ENCODE measurements at regions not wholly inside any gene's neighbourhood (a gene's known extent, or its start where the extent isn't known, plus 50 kb on each side); places are given as distances from the start of the nearest gene placed in this dataset.

DNA sequence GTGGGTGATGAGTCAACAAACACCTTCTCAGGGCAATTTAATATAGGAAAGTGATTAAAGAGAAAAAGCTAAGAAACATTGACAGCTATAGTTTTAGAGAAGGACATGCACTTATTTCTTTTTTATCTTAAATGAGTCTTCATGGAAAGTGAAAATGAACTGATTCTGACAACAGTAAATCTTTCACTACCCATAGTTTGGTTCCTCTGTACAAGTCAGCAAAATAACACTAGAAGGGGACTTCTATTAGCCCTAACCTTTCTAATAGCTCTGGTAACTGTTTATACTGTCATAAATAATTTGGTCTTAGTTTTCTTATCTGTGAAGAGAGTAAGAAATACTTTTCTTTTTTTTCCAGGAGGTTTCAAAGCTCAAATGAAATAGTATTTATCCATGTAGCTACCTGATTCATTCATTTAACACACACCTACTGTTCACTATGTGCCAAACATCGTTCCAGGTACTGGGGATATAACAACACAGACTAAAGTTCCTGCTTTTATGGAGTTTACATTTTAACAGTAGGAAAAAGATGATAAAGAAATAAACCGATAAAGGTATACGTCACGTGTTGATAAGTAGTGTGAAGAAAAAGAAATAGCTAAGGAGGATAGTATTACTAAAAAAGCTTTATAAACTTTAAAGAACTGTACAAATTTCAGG, 148.2 kb downstream of the PCSK1 start:
- H3K27ac ChIP-seq (ENCODE audit: low read depth, low read length): no peak overlapping the region
- intact Hi-C loops (cut with micrococcal nuclease): no loop called here
- CTCF ChIA-PET (ENCODE audit: partially characterized antibody): interaction anchor here (1.3 kb wide), 1 partner anchor 13 kb away, joined by 3 read pairs; no protein-coding TSS in a partner anchor
- H3K4me3 ChIP-seq (ENCODE audit: low read length in 2 of 2): no peak overlapping the region
- H3K4me1 ChIP-seq (ENCODE audit: insufficient read depth, low read length): peaks cover 4% of the 10 kb centered on the region
- no peaks in the 10 kb centered on the region for H3K27me3 ChIP-seq (ENCODE audit: insufficient read depth, low read length)
- Mint-ChIP-seq H3K9me3 (no peaks in the 10 kb centered on the region), H3K27me3 (peaks cover 2 to 3% of the 10 kb centered on the region in 2 donors), H3K27ac (no peak overlapping the region), H3K4me3 (no peak overlapping the region), H3K4me1 (peaks cover 4 to 5% (median 4%) of the 10 kb centered on the region in 4 donors), H3K36me3 (no peaks in the 10 kb centered on the region)
- H3K9me3 ChIP-seq (ENCODE audit: control insufficient read depth in 1 of 2, low read length in 2 of 2): no peaks in the 10 kb centered on the region
- H3K36me3 ChIP-seq (ENCODE audit: insufficient read depth, low read length): no peaks in the 10 kb centered on the region
- POLR2A ChIA-PET (ENCODE audit: partially characterized antibody): interaction anchor here (1.0 kb wide), 1 partner anchor 10 kb away, joined by 3 read pairs; no protein-coding TSS in a partner anchor
- no peak for DNase-seq

DNA sequence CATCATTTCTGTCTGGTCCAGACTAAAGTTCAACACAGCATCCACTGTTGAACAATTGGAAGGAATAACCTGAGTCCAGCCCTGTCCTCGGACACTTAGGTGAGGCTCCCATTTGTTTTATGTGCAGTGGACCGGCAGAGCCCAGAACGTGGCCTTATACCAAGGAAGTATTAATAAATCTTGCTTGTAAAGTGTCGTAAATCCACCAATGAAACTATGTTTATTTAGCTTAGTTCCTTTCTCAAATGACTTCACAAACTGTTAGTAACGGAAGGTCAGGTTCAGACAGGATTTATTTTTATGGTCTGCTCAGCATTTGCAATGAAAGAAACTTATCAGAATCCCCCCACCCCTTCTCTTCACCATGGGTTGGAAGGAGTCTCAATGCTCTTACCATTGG, 149.5 kb downstream of the PCSK1 start:
- Mint-ChIP-seq H3K4me3 (no peak overlapping the region), H3K27ac (no peak overlapping the region), H3K27me3 (peaks cover 2 to 3% of the 10 kb centered on the region in 2 donors), H3K9me3 (no peaks in the 10 kb centered on the region), H3K4me1 (peaks cover 6 to 9% (median 7%) of the 10 kb centered on the region in 4 donors), H3K36me3 (no peaks in the 10 kb centered on the region)
- intact Hi-C loops (cut with micrococcal nuclease): no loop called here
- H3K4me1 ChIP-seq (ENCODE audit: insufficient read depth, low read length): peaks cover 12% of the 10 kb centered on the region
- CTCF ChIA-PET (ENCODE audit: partially characterized antibody): no interaction called here
- no peak overlapping the region for H3K4me3 ChIP-seq (ENCODE audit: low read length in 2 of 2)
- POLR2A ChIA-PET (ENCODE audit: partially characterized antibody): no interaction called here
- no peak overlapping the region for H3K27ac ChIP-seq (ENCODE audit: low read depth, low read length)
- H3K36me3 ChIP-seq (ENCODE audit: insufficient read depth, low read length): no peaks in the 10 kb centered on the region
- no peak for DNase-seq
- no peaks in the 10 kb centered on the region for H3K9me3 ChIP-seq (ENCODE audit: control insufficient read depth in 1 of 2, low read length in 2 of 2)
- no peaks in the 10 kb centered on the region for H3K27me3 ChIP-seq (ENCODE audit: insufficient read depth, low read length)

DNA sequence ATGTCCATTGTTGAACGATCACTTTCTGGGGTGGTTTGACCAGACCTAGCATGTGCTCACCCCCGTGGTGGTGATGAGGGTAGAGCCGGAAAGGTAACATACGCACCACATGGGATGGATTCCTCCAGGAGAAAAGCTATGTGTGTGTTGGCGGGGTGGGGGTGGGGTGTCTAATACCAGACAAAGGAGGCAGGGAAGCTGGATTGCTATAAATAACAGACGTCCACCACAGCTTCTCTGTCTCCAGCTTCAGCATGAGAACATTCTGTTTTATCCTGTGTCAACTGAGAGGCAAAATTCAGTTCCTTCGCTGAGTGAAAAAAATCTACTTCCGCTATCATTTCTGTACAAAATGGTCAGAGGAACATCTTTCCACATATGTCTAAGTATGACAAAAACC, 151.0 kb downstream of the PCSK1 start:
- no peak overlapping the region for H3K4me3 ChIP-seq (ENCODE audit: low read length in 2 of 2)
- POLR2A ChIA-PET (ENCODE audit: partially characterized antibody): no interaction called here
- Mint-ChIP-seq H3K36me3 (no peaks in the 10 kb centered on the region), H3K27me3 (peaks cover 2 to 4% of the 10 kb centered on the region in 2 donors), H3K4me3 (no peak overlapping the region), H3K4me1 (peaks cover 6 to 9% (median 7%) of the 10 kb centered on the region in 4 donors), H3K27ac (no peak overlapping the region), H3K9me3 (no peaks in the 10 kb centered on the region)
- intact Hi-C loops (cut with micrococcal nuclease): no loop called here
- H3K9me3 ChIP-seq (ENCODE audit: control insufficient read depth in 1 of 2, low read length in 2 of 2): no peaks in the 10 kb centered on the region
- H3K27ac ChIP-seq (ENCODE audit: low read depth, low read length): no peak overlapping the region
- no peaks in the 10 kb centered on the region for H3K36me3 ChIP-seq (ENCODE audit: insufficient read depth, low read length)
- H3K4me1 ChIP-seq (ENCODE audit: insufficient read depth, low read length): peaks cover 12% of the 10 kb centered on the region
- DNase-seq: no peak
- no peaks in the 10 kb centered on the region for H3K27me3 ChIP-seq (ENCODE audit: insufficient read depth, low read length)
- CTCF ChIA-PET (ENCODE audit: partially characterized antibody): interaction anchor here (0.6 kb wide), 1 partner anchor 87 kb away, joined by 3 read pairs; no protein-coding TSS in a partner anchor

DNA sequence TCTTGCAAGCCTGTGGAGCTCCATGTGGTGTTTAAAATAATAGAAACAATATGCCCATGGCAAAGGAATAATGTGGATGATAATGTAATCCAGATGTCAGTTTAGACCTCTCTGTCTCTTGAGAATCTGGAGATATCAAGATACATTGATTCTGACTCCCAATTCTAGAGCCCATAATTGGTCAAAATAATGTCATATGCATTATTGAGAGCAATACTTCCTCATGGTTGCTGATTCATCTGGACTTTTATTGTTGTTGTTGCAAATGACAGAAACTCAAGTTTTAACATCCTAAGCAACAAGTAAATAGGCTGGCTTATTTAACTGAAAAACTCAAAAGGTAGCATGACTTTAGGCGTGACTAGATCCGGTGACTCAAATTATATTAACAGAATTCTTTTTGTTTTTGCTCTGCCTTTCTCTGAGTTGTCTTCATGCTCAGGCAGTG, 152.1 kb downstream of the PCSK1 start:
- Mint-ChIP-seq H3K36me3 (no peaks in the 10 kb centered on the region), H3K27ac (no peak overlapping the region), H3K4me1 (peaks cover 6 to 9% (median 7%) of the 10 kb centered on the region in 4 donors), H3K27me3 (peaks cover 0 to 4% of the 10 kb centered on the region in 2 donors), H3K9me3 (no peaks in the 10 kb centered on the region), H3K4me3 (no peak overlapping the region)
- POLR2A ChIA-PET (ENCODE audit: partially characterized antibody): no interaction called here
- Histone ChIP-seq H3K4me1 (ENCODE audit: insufficient read depth, low read length) (peaks cover 12% of the 10 kb centered on the region), H3K9me3 (ENCODE audit: control insufficient read depth in 1 of 2, low read length in 2 of 2) (no peaks in the 10 kb centered on the region), H3K4me3 (ENCODE audit: low read length in 2 of 2) (no peak overlapping the region), H3K27me3 (ENCODE audit: insufficient read depth, low read length) (no peaks in the 10 kb centered on the region), H3K36me3 (ENCODE audit: insufficient read depth, low read length) (no peaks in the 10 kb centered on the region), H3K27ac (ENCODE audit: low read depth, low read length) (no peak overlapping the region)
- intact Hi-C loops (cut with micrococcal nuclease): no loop called here
- CTCF ChIA-PET (ENCODE audit: partially characterized antibody): no interaction called here
- DNase-seq: no peak

DNA sequence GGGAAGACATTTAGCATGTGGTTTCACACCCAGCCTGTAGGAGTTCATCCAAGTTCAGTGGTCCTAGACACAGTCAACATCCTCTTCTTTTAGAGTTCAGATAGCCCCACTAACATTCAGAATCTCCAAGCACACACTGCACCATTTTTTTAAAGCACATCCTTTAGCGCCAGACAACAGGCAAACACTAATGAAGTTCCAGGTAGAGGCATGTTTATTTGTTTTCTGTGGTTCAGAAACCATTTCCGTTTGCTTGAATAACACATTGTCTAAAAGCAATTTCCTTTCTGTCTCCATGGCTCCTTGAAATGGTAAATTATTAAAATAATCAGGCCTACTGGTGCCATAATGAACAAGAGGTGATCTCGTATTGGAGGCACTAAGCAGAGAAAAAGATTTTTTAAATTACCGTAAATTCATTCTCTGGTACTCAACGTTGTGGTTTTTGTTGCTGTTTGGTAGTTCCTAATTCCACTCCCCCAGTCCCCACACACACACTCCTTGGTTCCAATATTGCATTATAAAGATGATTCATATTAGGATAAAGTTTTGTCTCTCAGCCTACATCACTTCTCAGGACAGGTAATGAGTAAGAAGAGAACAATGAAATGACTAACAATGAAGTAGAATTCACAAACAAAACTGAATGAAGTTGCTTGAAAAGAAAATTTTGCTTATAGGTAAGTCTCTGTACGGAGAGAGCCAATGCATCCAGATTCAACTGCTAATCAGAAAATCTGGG, 153.1 kb downstream of the PCSK1 start:
- no peaks in the 10 kb centered on the region for H3K9me3 Mint-ChIP-seq
- H3K4me3 Mint-ChIP-seq: peak overlapping the region in 1 of 8 donors; percentile 2
- ChIA-PET CTCF (ENCODE audit: partially characterized antibody) (no interaction called here), POLR2A (ENCODE audit: partially characterized antibody) (no interaction called here)
- peaks cover 6 to 9% (median 7%) of the 10 kb centered on the region in 4 donors for H3K4me1 Mint-ChIP-seq
- no peak overlapping the region for H3K4me3 ChIP-seq (ENCODE audit: low read length in 2 of 2)
- peaks cover 0 to 2% of the 10 kb centered on the region in 2 donors for H3K27me3 Mint-ChIP-seq
- no peak overlapping the region for H3K27ac Mint-ChIP-seq
- H3K36me3 ChIP-seq (ENCODE audit: insufficient read depth, low read length): no peaks in the 10 kb centered on the region
- H3K4me1 ChIP-seq (ENCODE audit: insufficient read depth, low read length): peaks cover 12% of the 10 kb centered on the region
- intact Hi-C loops (cut with micrococcal nuclease): no loop called here
- H3K27ac ChIP-seq (ENCODE audit: low read depth, low read length): no peak overlapping the region
- H3K36me3 Mint-ChIP-seq: no peaks in the 10 kb centered on the region
- DNase-seq: peak in 1 of 5 donors; percentile 0
- H3K27me3 ChIP-seq (ENCODE audit: insufficient read depth, low read length): no peaks in the 10 kb centered on the region
- no peaks in the 10 kb centered on the region for H3K9me3 ChIP-seq (ENCODE audit: control insufficient read depth in 1 of 2, low read length in 2 of 2)

DNA sequence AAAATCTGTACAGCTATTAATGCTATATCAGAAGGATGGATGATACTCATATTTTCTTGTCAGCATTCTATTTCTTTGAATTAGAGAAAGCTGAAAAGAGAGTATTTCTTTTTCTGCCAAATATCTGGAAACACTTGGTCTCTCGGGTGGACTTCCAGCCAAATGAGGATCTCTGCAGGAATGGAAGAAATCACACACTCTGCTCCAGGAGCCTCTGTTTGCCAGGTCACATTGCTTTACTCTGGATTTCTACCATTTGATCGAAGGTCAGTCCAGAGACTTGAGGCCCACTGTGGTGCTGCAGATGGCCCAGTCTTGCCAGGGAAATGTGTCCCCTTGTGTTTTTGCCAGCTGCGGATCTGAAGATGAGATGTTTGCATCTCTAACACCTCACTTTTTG, 154.1 kb downstream of the PCSK1 start:
- intact Hi-C loops (cut with micrococcal nuclease): no loop called here

DNA sequence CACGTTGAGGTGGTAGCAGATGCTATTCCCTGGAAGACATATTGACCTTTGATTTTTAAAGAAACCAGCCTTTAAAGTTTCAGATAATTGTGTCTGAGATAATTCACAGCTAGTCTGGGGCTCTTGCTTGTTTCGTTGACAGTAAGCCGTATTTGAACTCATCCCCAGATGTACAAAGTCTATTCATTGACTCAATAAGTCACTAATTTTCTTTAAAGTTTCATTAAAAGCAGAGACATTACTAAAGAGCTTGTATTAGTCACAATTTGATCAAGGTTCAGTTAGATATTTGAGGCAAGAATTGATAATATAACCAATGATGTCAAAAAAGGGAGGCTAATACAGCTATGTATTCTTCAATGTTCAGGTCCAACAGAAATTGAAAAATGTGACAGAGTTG, 158.0 kb downstream of the PCSK1 start:
- Mint-ChIP-seq H3K27ac (no peak overlapping the region), H3K9me3 (peaks cover 0 to 8% (median 6%) of the 10 kb centered on the region in 8 donors), H3K36me3 (no peaks in the 10 kb centered on the region), H3K4me3 (no peak overlapping the region), H3K4me1 (peaks cover 4 to 6% (median 5%) of the 10 kb centered on the region in 4 donors), H3K27me3 (peaks cover 0 to 2% of the 10 kb centered on the region in 2 donors)
- ChIA-PET CTCF (ENCODE audit: partially characterized antibody) (no interaction called here), POLR2A (ENCODE audit: partially characterized antibody) (no interaction called here)
- no peak for DNase-seq
- intact Hi-C loops (cut with micrococcal nuclease): no loop called here
- Histone ChIP-seq H3K4me3 (ENCODE audit: low read length in 2 of 2) (no peak overlapping the region), H3K27ac (ENCODE audit: low read depth, low read length) (no peak overlapping the region), H3K4me1 (ENCODE audit: insufficient read depth, low read length) (peaks cover 10% of the 10 kb centered on the region), H3K27me3 (ENCODE audit: insufficient read depth, low read length) (no peaks in the 10 kb centered on the region), H3K36me3 (ENCODE audit: insufficient read depth, low read length) (no peaks in the 10 kb centered on the region), H3K9me3 (ENCODE audit: control insufficient read depth in 1 of 2, low read length in 2 of 2) (no peaks in the 10 kb centered on the region)

More for the DNA sequence above, 154.1 kb downstream of the PCSK1 start:
- H3K36me3 ChIP-seq (ENCODE audit: insufficient read depth, low read length): no peaks in the 10 kb centered on the region
- no peaks in the 10 kb centered on the region for H3K9me3 ChIP-seq (ENCODE audit: control insufficient read depth in 1 of 2, low read length in 2 of 2)
- Mint-ChIP-seq H3K36me3 (no peaks in the 10 kb centered on the region), H3K27ac (no peak overlapping the region), H3K27me3 (peaks cover 0 to 2% of the 10 kb centered on the region in 2 donors), H3K9me3 (no peaks in the 10 kb centered on the region), H3K4me1 (peaks cover 6 to 9% (median 7%) of the 10 kb centered on the region in 4 donors), H3K4me3 (no peak overlapping the region)
- H3K4me1 ChIP-seq (ENCODE audit: insufficient read depth, low read length): peaks cover 12% of the 10 kb centered on the region
- DNase-seq: no peak
- ChIA-PET CTCF (ENCODE audit: partially characterized antibody) (no interaction called here), POLR2A (ENCODE audit: partially characterized antibody) (no interaction called here)
- H3K4me3 ChIP-seq (ENCODE audit: low read length in 2 of 2): no peak overlapping the region
- H3K27me3 ChIP-seq (ENCODE audit: insufficient read depth, low read length): no peaks in the 10 kb centered on the region
- H3K27ac ChIP-seq (ENCODE audit: low read depth, low read length): no peak overlapping the region
